A673 (cell line): ENCODE measurements at regions not wholly inside any gene's neighbourhood (a gene's known extent, or its start where the extent isn't known, plus 50 kb on each side); places are given as distances from the start of the nearest gene placed in this dataset.
A peak's percentile ranks its signal among the peaks of the same experiment; 100 is the strongest.
"Not testable (repeated sequence)": the region's sequence is repeated elsewhere in the genome, so short reads cannot be mapped to it uniquely, and the experiment has no call there.

ENCODE experiments used
- BruUV-seq: library from RNA; stranded (reverse); fragments of 400-500 nt; replicated peaks from 2 replicates; lab custom pipeline; 2021; lab: Mats Ljungman, UMichigan
- CTCF ChIA-PET: fragments of 300-600 bp; sonication (Branson Sonifier 250); formaldehyde crosslinking; loops from one replicate; lab custom pipeline; 2022; ENCODE audit warnings: antibody characterized with exemption; lab: Charles Lee
- POLR2A ChIA-PET: fragments of 300-600 bp; sonication (Branson Sonifier 250); formaldehyde crosslinking; loops from one replicate; lab custom pipeline; 2022; ENCODE audit warnings: antibody characterized with exemption; ENCODE audit not compliant: low non-redundant PET; lab: Charles Lee
- DNase-seq: peaks from one replicate; pipeline ENCODE4 v3.0.0-alpha.2; 2015; ENCODE audit warnings: low spot score
- H3K27ac ChIP-seq: fragments of 200-600 bp; sonication (generic); 2 replicates; pipeline ENCODE4 v1.5.1; 2016; ENCODE audit warnings: mixed run types, low read depth, mild to moderate bottlenecking, mixed read lengths, antibody characterized with exemption, low read length; ENCODE audit not compliant: poor library complexity, severe bottlenecking
- H3K27me3 ChIP-seq: fragments of 200-600 bp; sonication (generic); replicated peaks from 2 replicates; pipeline ENCODE4 v1.6.1; 2017; ENCODE audit warnings: mixed run types, low read depth, mild to moderate bottlenecking, mixed read lengths, antibody characterized with exemption, low read length; ENCODE audit not compliant: insufficient read depth, poor library complexity
- H3K36me3 ChIP-seq: fragments of 200-600 bp; sonication (generic); 2 replicates; pipeline ENCODE4 v1.6.1; 2016; ENCODE audit warnings: mixed run types, mild to moderate bottlenecking, mixed read lengths, antibody characterized with exemption, low read length; ENCODE audit not compliant: insufficient read depth, poor library complexity, severe bottlenecking
- H3K4me1 ChIP-seq: fragments of 200-600 bp; sonication (generic); 2 replicates; pipeline ENCODE4 v1.6.1; 2017; ENCODE audit warnings: mixed run types, mild to moderate bottlenecking, mixed read lengths, antibody characterized with exemption, low read length; ENCODE audit not compliant: insufficient read depth, poor library complexity, severe bottlenecking
- H3K4me3 ChIP-seq: fragments of 200-600 bp; sonication (generic); 2 replicates; pipeline ENCODE4 v1.5.1; 2016; ENCODE audit warnings: low read depth, mixed run types, mild to moderate bottlenecking, mixed read lengths, low read length; ENCODE audit not compliant: poor library complexity, severe bottlenecking
- H3K9me3 ChIP-seq: fragments of 200-600 bp; sonication (generic); 2 replicates; pipeline ENCODE4 v1.6.1; 2016; ENCODE audit warnings: mixed run types, low read depth, mild to moderate bottlenecking, mixed read lengths, antibody characterized with exemption, low read length; ENCODE audit not compliant: poor library complexity, severe bottlenecking
- intact Hi-C: fragments of 100-400 bp; cut with micrococcal nuclease; formaldehyde crosslinking; loops from one replicate; pipeline ENCODE4 v1.10.0; 2022; ENCODE audit not compliant: unreplicated experiment

- BruUV-seq, H3K9me3 ChIP-seq, POLR2A ChIA-PET, DNase-seq, CTCF ChIA-PET, H3K36me3 ChIP-seq, intact Hi-C loops, H3K27me3 ChIP-seq, H3K4me1 ChIP-seq, H3K4me3 ChIP-seq, H3K27ac ChIP-seq: not testable (repeated sequence)
These were observed 115.6 kb upstream of the FABP2 start for GRCh38 chr4:119437515-119437914.

GRCh38 chr4:119408561-119409224, 86.8 kb upstream of the FABP2 start:
- BruUV-seq, CTCF ChIA-PET, H3K4me3 ChIP-seq, H3K27me3 ChIP-seq, H3K4me1 ChIP-seq, POLR2A ChIA-PET, DNase-seq, intact Hi-C loops, H3K9me3 ChIP-seq, H3K27ac ChIP-seq, H3K36me3 ChIP-seq: not testable (repeated sequence)

- BruUV-seq, intact Hi-C loops, H3K36me3 ChIP-seq, H3K9me3 ChIP-seq, H3K4me3 ChIP-seq, POLR2A ChIA-PET, H3K27me3 ChIP-seq, H3K27ac ChIP-seq, DNase-seq, CTCF ChIA-PET, H3K4me1 ChIP-seq: not testable (repeated sequence)
These were observed 85.0 kb upstream of the FABP2 start for GRCh38 chr4:119406721-119407460.

GRCh38 chr4:119406041-119406440, 84.1 kb upstream of the FABP2 start:
- H3K4me1 ChIP-seq, H3K9me3 ChIP-seq, DNase-seq, H3K27me3 ChIP-seq, POLR2A ChIA-PET, CTCF ChIA-PET, BruUV-seq, intact Hi-C loops, H3K27ac ChIP-seq, H3K36me3 ChIP-seq, H3K4me3 ChIP-seq: not testable (repeated sequence)

- H3K4me1 ChIP-seq, H3K9me3 ChIP-seq, DNase-seq, H3K36me3 ChIP-seq, H3K27me3 ChIP-seq, CTCF ChIA-PET, BruUV-seq, POLR2A ChIA-PET, H3K4me3 ChIP-seq, H3K27ac ChIP-seq, intact Hi-C loops: not testable (repeated sequence)
These were observed 80.7 kb upstream of the FABP2 start for GRCh38 chr4:119402322-119403308.

- H3K4me1 ChIP-seq, CTCF ChIA-PET, H3K27ac ChIP-seq, BruUV-seq, H3K9me3 ChIP-seq, H3K36me3 ChIP-seq, H3K4me3 ChIP-seq, POLR2A ChIA-PET, H3K27me3 ChIP-seq, intact Hi-C loops: not testable (repeated sequence)
- DNase-seq, result peak; percentile 4
These were observed 73.8 kb upstream of the FABP2 start for GRCh38 chr4:119395701-119396100.
